GM12892 (cell line): ENCODE measurements at regions not wholly inside any gene's neighbourhood (a gene's known extent, or its start where the extent isn't known, plus 50 kb on each side); places are given as distances from the start of the nearest gene placed in this dataset.

Experiments
- DNase-seq: peaks from one replicate; pipeline ENCODE4 v3.0.0; 2011; ENCODE audit not compliant: insufficient read length
- FAIRE-seq: peaks from 2 replicates; lab custom pipeline; 2011; peaks lifted over from hg19 to GRCh38; lab: Jason Lieb, UNC
- POLR2A ChIP-seq: IDR thresholded peaks from 2 replicates; pipeline ENCODE4 v1.6.1; 2011; ENCODE audit warnings: low read depth, low read length, control low read depth
- POLR2AphosphoS5 ChIP-seq: IDR thresholded peaks from 2 replicates; pipeline ENCODE4 v1.6.1; 2011; ENCODE audit warnings: low read depth, low read length, control low read depth
- TAF1 ChIP-seq: IDR thresholded peaks from 2 replicates; pipeline ENCODE4 v1.6.1; 2011; ENCODE audit warnings: low read depth, mild to moderate bottlenecking, control low read depth, low read length, borderline replicate concordance

- TF ChIP-seq POLR2A: no peak
- no peak for FAIRE-seq
- DNase-seq: no peak
These were observed 171.5 kb upstream of the AKIRIN2 start for GRCh38 chr6:87873556-87873955.

- no peak for FAIRE-seq
These were observed 168.5 kb upstream of the AKIRIN2 start for GRCh38 chr6:87870556-87870955.

GRCh38 chr6:87869064-87869905 is 167.3 kb upstream of the AKIRIN2 start:
- TF ChIP-seq TAF1 (no peak), POLR2AphosphoS5 (no peak), POLR2A (no peak)
- FAIRE-seq: no peak
- no peak for DNase-seq

More at GRCh38 chr6:87870556-87870955, 168.5 kb upstream of the AKIRIN2 start:
- TF ChIP-seq POLR2AphosphoS5: no peak
- TF ChIP-seq TAF1: no peak
- no peak for TF ChIP-seq POLR2A
- DNase-seq: no peak

GRCh38 chr6:87860902-87861301 is 158.9 kb upstream of the AKIRIN2 start:
- no peak for TF ChIP-seq POLR2AphosphoS5
- TF ChIP-seq POLR2A: no peak
- TF ChIP-seq TAF1: no peak
- DNase-seq (no peak), FAIRE-seq (no peak)

- FAIRE-seq (no peak), DNase-seq (no peak)
- TF ChIP-seq POLR2AphosphoS5 (no peak), POLR2A (no peak), TAF1 (no peak)
These were observed 156.4 kb upstream of the AKIRIN2 start for GRCh38 chr6:87858440-87858839.

GRCh38 chr6:87851674-87852299 is 149.8 kb upstream of the AKIRIN2 start:
- no peak for DNase-seq
- TF ChIP-seq TAF1 (no peak), POLR2A (no peak), POLR2AphosphoS5 (no peak)
- peak; percentile 48 for FAIRE-seq

- FAIRE-seq (no peak), DNase-seq (no peak)
These were observed 146.6 kb upstream of the AKIRIN2 start for GRCh38 chr6:87848616-87849015.

GRCh38 chr6:87847830-87848210 is 145.8 kb upstream of the AKIRIN2 start:
- TF ChIP-seq POLR2AphosphoS5 (no peak), TAF1 (no peak), POLR2A (no peak)
- DNase-seq (no peak), FAIRE-seq (no peak)

More at GRCh38 chr6:87848616-87849015, 146.6 kb upstream of the AKIRIN2 start:
- TF ChIP-seq POLR2A (no peak), TAF1 (no peak), POLR2AphosphoS5 (no peak)

- FAIRE-seq (no peak), DNase-seq (no peak)
These were observed 145.2 kb upstream of the AKIRIN2 start for GRCh38 chr6:87847135-87847829.

GRCh38 chr6:87846434-87846833 is 144.4 kb upstream of the AKIRIN2 start:
- no peak for DNase-seq
- FAIRE-seq: no peak

More at GRCh38 chr6:87847135-87847829, 145.2 kb upstream of the AKIRIN2 start:
- TF ChIP-seq TAF1 (no peak), POLR2A (no peak), POLR2AphosphoS5 (no peak)

GRCh38 chr6:87840324-87840723 is 138.3 kb upstream of the AKIRIN2 start:
- TF ChIP-seq TAF1 (no peak), POLR2A (no peak), POLR2AphosphoS5 (no peak)
- no peak for FAIRE-seq
- no peak for DNase-seq

More at GRCh38 chr6:87846434-87846833, 144.4 kb upstream of the AKIRIN2 start:
- no peak for TF ChIP-seq TAF1
- TF ChIP-seq POLR2AphosphoS5: no peak
- no peak for TF ChIP-seq POLR2A

- FAIRE-seq (peak; percentile 30), DNase-seq (no peak)
- no peak for TF ChIP-seq POLR2AphosphoS5
- no peak for TF ChIP-seq TAF1
- TF ChIP-seq POLR2A: no peak
These were observed 135.8 kb upstream of the AKIRIN2 start for GRCh38 chr6:87837876-87838275.
